GM12874 (cell line): ENCODE measurements at regions not wholly inside any gene's neighbourhood (a gene's known extent, or its start where the extent isn't known, plus 50 kb on each side); places are given as distances from the start of the nearest gene placed in this dataset.

Experiments used
- TF ChIP-seq, protein P1 (sequence below): IDR thresholded peaks from 2 replicates; pipeline ENCODE4 v1.5.1; 2011; ENCODE audit warnings: low read depth, mild to moderate bottlenecking, control low read depth, low read length, moderate library complexity; ENCODE audit not compliant: insufficient read depth

DNA sequence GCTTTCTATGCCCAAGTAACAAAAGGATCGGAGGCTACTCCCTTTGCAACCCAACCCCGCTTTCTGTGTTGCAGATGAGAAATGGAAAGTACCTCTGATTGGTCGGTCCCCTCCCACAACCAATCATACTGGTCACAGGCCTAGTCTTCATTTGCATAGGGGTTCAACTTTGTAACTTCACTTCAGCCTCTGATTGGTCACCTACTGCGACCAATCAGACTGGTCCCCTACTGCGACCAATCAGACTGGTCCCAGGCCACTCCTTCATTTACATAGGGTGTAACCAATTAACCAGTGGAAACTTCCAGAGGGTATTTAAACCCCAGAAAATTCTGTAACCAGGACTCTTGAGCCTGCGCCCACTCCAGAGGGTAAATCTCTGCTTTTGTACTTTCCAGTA lies 906.4 kb upstream of the TMEM132C start:
- TF ChIP-seq, protein P1, sequence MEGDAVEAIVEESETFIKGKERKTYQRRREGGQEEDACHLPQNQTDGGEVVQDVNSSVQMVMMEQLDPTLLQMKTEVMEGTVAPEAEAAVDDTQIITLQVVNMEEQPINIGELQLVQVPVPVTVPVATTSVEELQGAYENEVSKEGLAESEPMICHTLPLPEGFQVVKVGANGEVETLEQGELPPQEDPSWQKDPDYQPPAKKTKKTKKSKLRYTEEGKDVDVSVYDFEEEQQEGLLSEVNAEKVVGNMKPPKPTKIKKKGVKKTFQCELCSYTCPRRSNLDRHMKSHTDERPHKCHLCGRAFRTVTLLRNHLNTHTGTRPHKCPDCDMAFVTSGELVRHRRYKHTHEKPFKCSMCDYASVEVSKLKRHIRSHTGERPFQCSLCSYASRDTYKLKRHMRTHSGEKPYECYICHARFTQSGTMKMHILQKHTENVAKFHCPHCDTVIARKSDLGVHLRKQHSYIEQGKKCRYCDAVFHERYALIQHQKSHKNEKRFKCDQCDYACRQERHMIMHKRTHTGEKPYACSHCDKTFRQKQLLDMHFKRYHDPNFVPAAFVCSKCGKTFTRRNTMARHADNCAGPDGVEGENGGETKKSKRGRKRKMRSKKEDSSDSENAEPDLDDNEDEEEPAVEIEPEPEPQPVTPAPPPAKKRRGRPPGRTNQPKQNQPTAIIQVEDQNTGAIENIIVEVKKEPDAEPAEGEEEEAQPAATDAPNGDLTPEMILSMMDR = no peak

DNA sequence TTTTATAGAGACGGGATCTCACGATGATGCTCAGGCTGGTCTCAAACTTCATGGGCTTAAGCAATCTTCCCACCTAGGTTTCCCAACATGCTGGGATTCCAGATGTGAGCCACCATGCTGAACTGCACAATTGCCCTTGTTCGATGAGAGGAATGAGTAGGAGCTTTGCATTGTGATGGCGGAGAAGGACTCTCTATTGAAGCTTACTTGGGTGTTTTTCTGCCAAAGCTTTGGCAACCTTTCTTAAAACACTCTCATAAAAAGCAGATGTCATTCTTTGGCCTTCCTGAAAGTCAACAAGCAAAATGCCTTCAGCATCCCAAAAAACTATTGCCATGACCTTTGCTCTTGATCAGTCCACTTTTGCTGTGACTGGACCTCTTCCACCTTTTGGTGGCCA lies 904.8 kb upstream of the TMEM132C start:
- TF ChIP-seq, protein P1 = no peak

DNA sequence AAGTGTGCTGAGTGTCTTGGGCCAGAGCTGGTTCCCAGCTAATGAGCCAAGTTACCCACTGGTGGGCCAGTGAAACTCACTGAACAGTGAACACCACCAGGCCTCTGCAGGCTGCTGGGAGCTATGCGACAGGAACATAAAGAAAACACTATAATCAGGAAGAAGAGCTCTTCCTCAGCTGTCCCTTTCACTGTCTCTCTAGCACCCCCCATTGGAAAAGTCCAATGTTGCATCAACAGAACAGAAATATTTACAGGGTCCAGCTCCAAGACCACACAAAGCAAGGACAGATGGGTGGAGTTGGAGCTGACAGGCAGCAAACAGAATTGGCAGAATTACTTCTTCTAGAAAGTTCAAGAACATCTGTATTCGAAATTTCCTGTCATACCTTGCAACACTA lies 903.6 kb upstream of the TMEM132C start:
- TF ChIP-seq, protein P1 = no peak

DNA sequence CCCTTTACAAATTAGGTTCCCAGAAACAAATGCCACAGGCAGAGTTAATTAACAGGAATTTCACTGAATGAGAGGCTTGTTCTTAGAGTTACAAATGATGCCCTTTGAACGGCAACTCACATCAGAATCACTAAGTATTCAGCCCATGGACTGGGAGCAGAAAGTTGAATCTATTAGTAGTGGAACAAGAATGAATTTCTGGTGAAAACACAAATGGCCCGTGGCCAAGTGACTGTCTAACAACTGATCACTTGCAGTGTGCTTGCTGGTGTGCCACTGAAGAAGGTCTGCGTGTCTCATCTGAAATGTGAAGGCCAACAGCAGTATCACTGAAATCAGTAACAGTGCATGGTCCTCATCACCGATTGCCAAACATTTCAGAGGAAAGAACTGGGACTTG lies 893.4 kb upstream of the TMEM132C start:
- TF ChIP-seq, protein P1 = no peak

DNA sequence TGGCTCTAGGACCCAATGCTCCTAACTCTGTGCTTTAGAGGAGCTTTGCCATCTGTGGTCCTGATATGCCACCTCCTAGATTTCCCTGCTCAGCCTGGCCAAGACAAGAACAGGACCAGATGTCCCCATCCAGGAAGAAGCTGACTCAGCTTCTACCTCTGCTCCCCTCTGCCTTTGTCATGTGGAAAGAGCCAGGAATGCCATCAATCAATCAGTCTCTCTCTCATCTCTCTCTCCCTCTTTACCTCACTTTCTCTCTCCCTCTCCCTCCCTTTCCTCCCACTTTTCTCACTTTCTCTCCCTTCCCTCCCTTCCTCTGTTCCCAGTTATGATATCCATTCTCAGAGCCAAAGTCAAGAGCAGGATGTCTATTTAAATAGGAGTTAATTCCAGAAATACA lies 892.5 kb upstream of the TMEM132C start:
- TF ChIP-seq, protein P1 = no peak

DNA sequence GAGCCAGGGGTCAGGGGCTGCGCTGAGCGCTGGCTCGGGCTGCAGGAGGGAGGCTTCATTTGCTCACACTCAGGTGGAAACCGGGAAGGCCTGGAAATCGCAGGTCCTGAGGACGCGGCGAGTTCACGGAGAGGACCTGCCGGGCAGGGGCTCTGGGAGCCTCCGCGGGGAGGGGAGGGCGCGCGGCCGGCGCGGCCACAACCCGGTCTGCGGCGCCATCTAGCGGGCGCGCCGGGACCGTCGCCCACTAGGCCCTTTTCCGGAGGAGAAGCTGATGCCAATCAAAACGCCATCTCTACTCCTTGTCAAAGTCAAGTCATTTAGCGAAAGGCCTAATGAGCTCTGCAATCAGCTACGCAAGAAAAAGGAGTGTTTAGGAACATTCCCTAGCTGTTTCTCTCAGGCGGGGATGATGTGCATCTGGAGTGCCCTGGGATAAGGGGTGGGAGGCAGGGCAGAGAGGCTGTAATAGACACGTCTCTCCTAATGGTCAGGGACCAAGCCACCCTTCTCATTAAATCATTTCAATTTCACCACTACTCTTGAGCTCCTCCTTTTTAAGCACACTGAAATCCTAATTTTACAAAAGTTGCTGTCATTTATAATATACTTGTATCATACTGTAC lies 885.8 kb upstream of the TMEM132C start:
- TF ChIP-seq, protein P1 = peak; percentile 79

DNA sequence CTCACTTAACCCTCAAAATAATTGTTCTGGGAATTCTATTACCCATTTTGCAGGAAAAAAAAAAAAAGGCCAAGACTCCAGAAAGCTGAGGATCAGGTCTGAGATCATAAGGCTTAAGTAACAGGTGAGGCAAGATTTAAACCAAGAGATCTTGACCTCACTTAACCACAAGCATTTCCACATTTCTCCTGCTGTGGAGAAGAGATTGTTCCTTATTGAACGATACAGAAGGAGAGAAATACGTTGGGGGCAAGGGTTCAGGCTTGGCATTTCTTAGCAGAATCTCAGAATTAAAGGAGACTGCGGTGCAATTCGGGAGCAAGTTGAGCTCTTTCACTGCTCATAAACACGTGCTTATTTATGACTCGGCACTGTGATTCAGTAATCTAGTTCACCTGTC lies 885.3 kb upstream of the TMEM132C start:
- TF ChIP-seq, protein P1 = no peak
